GM23338 (cell line): ENCODE measurements at regions not wholly inside any gene's neighbourhood (a gene's known extent, or its start where the extent isn't known, plus 50 kb on each side); places are given as distances from the start of the nearest gene placed in this dataset.

Experiments used
- CREB1 ChIP-seq: fragments of 250-450 bp; sonication (Bioruptor Pico); IDR thresholded peaks from 2 replicates; pipeline ENCODE4 v1.5.0; 2020; ENCODE audit warnings: low read depth, mild to moderate bottlenecking, moderate library complexity
- CTCF ChIP-seq, 2 experiments: fragments of 200-600 bp in 1 of 2; sonication (generic) in 1 of 2; conservative IDR thresholded peaks; 2 replicates each; pipeline versions ENCODE4 v1.5.1 to v1.6.1; 2016 to 2017; ENCODE audit warnings: antibody characterized with exemption in 2 of 2, low read depth in 2 of 2, mild to moderate bottlenecking in 2 of 2, moderate library complexity in 1 of 2
- ETS1 ChIP-seq: IDR thresholded peaks from 2 replicates; pipeline ENCODE4 v1.6.1; 2016; ENCODE audit warnings: antibody characterized with exemption
- EZH2 ChIP-seq: fragments of 200-600 bp; sonication (generic); IDR thresholded peaks from one replicate; pipeline ENCODE4 v1.8.0; 2017; ENCODE audit warnings: antibody characterized with exemption, mild to moderate bottlenecking, low read depth; ENCODE audit not compliant: unreplicated experiment
- EZH2phosphoT487 ChIP-seq: fragments of 200-600 bp; sonication (generic); IDR thresholded peaks from one replicate; pipeline ENCODE4 v1.8.1; 2018; ENCODE audit warnings: antibody characterized with exemption; ENCODE audit not compliant: unreplicated experiment
- JUNB ChIP-seq: IDR thresholded peaks from one replicate; pipeline ENCODE4 v1.6.1; 2016; ENCODE audit warnings: antibody characterized with exemption; ENCODE audit not compliant: unreplicated experiment
- NANOG ChIP-seq: IDR thresholded peaks from 2 replicates; pipeline ENCODE4 v1.6.1; 2016; ENCODE audit warnings: antibody characterized with exemption, borderline replicate concordance
- POLR2AphosphoS5 ChIP-seq: IDR thresholded peaks from 2 replicates; pipeline ENCODE4 v1.6.1; 2016; ENCODE audit warnings: antibody characterized with exemption, low read depth
- REST ChIP-seq: IDR thresholded peaks from one replicate; pipeline ENCODE4 v1.6.1; 2018; ENCODE audit warnings: antibody characterized with exemption; ENCODE audit not compliant: unreplicated experiment
- ZNF114 ChIP-seq: fragments of 250-450 bp; sonication (Bioruptor Pico); IDR thresholded peaks from 2 replicates; pipeline ENCODE4 v1.5.0; 2020; ENCODE audit warnings: mild to moderate bottlenecking, moderate library complexity
- ZNF462 ChIP-seq: fragments of 250-450 bp; sonication (Bioruptor Pico); IDR thresholded peaks from 2 replicates; pipeline ENCODE4 v1.5.0; 2020; ENCODE audit warnings: mild to moderate bottlenecking, moderate library complexity

GRCh38 chr18:43846299-43846698 lies 569.0 kb upstream of the SYT4 start:
- TF ChIP-seq CTCF (conservative IDR thresholded peaks at IDR 0.05; ENCODE audit: low read depth in 2 of 2): no peak
- no peak for TF ChIP-seq POLR2AphosphoS5
- TF ChIP-seq EZH2phosphoT487: no peak
- no peak for TF ChIP-seq REST
- no peak for TF ChIP-seq EZH2
- TF ChIP-seq ZNF462 (CRISPR knock-in tag): no peak
- TF ChIP-seq CREB1 (CRISPR knock-in tag): no peak
- no peak for TF ChIP-seq JUNB
- TF ChIP-seq NANOG: no peak
- TF ChIP-seq ETS1: no peak
- TF ChIP-seq ZNF114 (CRISPR knock-in tag): no peak
